ENCODE measurements at regions not wholly inside any gene's neighbourhood (a gene's known extent, or its start where the extent isn't known, plus 50 kb on each side); places are given as distances from the start of the nearest gene placed in this dataset.

- Histone ChIP-seq H4K20me1 (replicated peaks; ENCODE audit: control insufficient read depth, insufficient read depth, low read length) (no peaks in the 10 kb centered on the region), H3K4me2 (ENCODE audit: insufficient read depth, low read length) (no peak overlapping the region), H3K27me3 (ENCODE audit: control insufficient read depth in 2 of 2, insufficient read depth in 2 of 2, low read length in 2 of 2) (no peaks in the 10 kb centered on the region), H2AFZ (ENCODE audit: low read depth, low read length) (no peak overlapping the region), H3K36me3 (ENCODE audit: control insufficient read depth, insufficient read depth, low read length) (no peaks in the 10 kb centered on the region), H3K9me3 (replicated peaks; ENCODE audit: control insufficient read depth, insufficient read depth, low read depth, low read length) (no peaks in the 10 kb centered on the region), H3K27ac (ENCODE audit: extremely low read depth, low read depth, low read length) (no peak overlapping the region), H3K9ac (ENCODE audit: insufficient read depth in 1 of 2, low read depth in 2 of 2, low read length in 2 of 2) (no peak overlapping the region), H3K79me2 (ENCODE audit: control insufficient read depth, insufficient read depth, low read length) (no peaks in the 10 kb centered on the region), H3K4me3 (no peak overlapping the region), H3K9me1 (ENCODE audit: control insufficient read depth, insufficient read depth, low read length) (no peaks in the 10 kb centered on the region), H3K4me1 (replicated peaks in 1 of 2; ENCODE audit: control insufficient read depth in 2 of 2, insufficient read depth in 2 of 2, low read length in 2 of 2) (no peaks in the 10 kb centered on the region)
- CTCF ChIA-PET (ENCODE audit: low intra/inter-chr PET ratio) = no interaction called here
- DNase-seq (ENCODE audit: extremely low read depth in 1 of 4, low spot score in 3 of 4) = no peak
- no peak for TF ChIP-seq DPF2 (IDR thresholded peaks at IDR 0.05)
- no peak for TF ChIP-seq CLOCK (CRISPR knock-in tag; IDR thresholded peaks at IDR 0.05; ENCODE audit: borderline replicate concordance)
- in situ Hi-C loops (cut with MboI) (no loop called here), intact Hi-C loops (cut with micrococcal nuclease) (no loop called here)
- POLR2A ChIA-PET = no interaction called here
- FAIRE-seq = no peak
- 97% methylated on average over 2 of the region's 2 CpGs for WGBS (ENCODE audit: insufficient coverage, low coverage, missing lambda C conversion rate)
- no peak for ATAC-seq
- BruUV-seq (replicated peaks) = no TSS peak
Measured at GRCh38 chr14:71348394-71348793, 441.1 kb downstream of the PCNX1 start.

- H3K9me3 ChIP-seq (replicated peaks; ENCODE audit: control insufficient read depth, insufficient read depth, low read depth, low read length) = no peaks in the 10 kb centered on the region
- no peak for DNase-seq (ENCODE audit: extremely low read depth in 1 of 4, low spot score in 3 of 4)
- H3K27ac ChIP-seq (ENCODE audit: extremely low read depth, low read depth, low read length) = no peak overlapping the region
- no peaks in the 10 kb centered on the region for H3K79me2 ChIP-seq (ENCODE audit: control insufficient read depth, insufficient read depth, low read length)
- in situ Hi-C loops (cut with MboI) (no loop called here), intact Hi-C loops (cut with micrococcal nuclease) (no loop called here)
- no peaks in the 10 kb centered on the region for H3K9me1 ChIP-seq (ENCODE audit: control insufficient read depth, insufficient read depth, low read length)
- no peaks in the 10 kb centered on the region for H3K4me1 ChIP-seq (replicated peaks in 1 of 2; ENCODE audit: control insufficient read depth in 2 of 2, insufficient read depth in 2 of 2, low read length in 2 of 2)
- H4K20me1 ChIP-seq (replicated peaks; ENCODE audit: control insufficient read depth, insufficient read depth, low read length) = no peaks in the 10 kb centered on the region
- CTCF ChIA-PET (ENCODE audit: low intra/inter-chr PET ratio) = no interaction called here
- no peak for FAIRE-seq
- 76% methylated on average over 4 of the region's 4 CpGs for WGBS (ENCODE audit: insufficient coverage, low coverage, missing lambda C conversion rate)
- no peaks in the 10 kb centered on the region for H3K36me3 ChIP-seq (ENCODE audit: control insufficient read depth, insufficient read depth, low read length)
- no TSS peak for BruUV-seq (replicated peaks)
- H3K9ac ChIP-seq (ENCODE audit: insufficient read depth in 1 of 2, low read depth in 2 of 2, low read length in 2 of 2) = no peak overlapping the region
- no peak overlapping the region for H3K4me2 ChIP-seq (ENCODE audit: insufficient read depth, low read length)
- no peak overlapping the region for H2AFZ ChIP-seq (ENCODE audit: low read depth, low read length)
- POLR2A ChIA-PET = no interaction called here
- H3K4me3 ChIP-seq = no peak overlapping the region
- ATAC-seq = no peak
- H3K27me3 ChIP-seq (ENCODE audit: control insufficient read depth in 2 of 2, insufficient read depth in 2 of 2, low read length in 2 of 2) = no peaks in the 10 kb centered on the region
- TF ChIP-seq, protein P1, sequence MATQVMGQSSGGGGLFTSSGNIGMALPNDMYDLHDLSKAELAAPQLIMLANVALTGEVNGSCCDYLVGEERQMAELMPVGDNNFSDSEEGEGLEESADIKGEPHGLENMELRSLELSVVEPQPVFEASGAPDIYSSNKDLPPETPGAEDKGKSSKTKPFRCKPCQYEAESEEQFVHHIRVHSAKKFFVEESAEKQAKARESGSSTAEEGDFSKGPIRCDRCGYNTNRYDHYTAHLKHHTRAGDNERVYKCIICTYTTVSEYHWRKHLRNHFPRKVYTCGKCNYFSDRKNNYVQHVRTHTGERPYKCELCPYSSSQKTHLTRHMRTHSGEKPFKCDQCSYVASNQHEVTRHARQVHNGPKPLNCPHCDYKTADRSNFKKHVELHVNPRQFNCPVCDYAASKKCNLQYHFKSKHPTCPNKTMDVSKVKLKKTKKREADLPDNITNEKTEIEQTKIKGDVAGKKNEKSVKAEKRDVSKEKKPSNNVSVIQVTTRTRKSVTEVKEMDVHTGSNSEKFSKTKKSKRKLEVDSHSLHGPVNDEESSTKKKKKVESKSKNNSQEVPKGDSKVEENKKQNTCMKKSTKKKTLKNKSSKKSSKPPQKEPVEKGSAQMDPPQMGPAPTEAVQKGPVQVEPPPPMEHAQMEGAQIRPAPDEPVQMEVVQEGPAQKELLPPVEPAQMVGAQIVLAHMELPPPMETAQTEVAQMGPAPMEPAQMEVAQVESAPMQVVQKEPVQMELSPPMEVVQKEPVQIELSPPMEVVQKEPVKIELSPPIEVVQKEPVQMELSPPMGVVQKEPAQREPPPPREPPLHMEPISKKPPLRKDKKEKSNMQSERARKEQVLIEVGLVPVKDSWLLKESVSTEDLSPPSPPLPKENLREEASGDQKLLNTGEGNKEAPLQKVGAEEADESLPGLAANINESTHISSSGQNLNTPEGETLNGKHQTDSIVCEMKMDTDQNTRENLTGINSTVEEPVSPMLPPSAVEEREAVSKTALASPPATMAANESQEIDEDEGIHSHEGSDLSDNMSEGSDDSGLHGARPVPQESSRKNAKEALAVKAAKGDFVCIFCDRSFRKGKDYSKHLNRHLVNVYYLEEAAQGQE (IDR thresholded peaks at IDR 0.05; ENCODE audit: borderline replicate concordance) = no peak
- TF ChIP-seq, protein P1 (CRISPR knock-in tag; IDR thresholded peaks at IDR 0.05; ENCODE audit: low read depth) = no peak
- TF ChIP-seq STAT5A (IDR thresholded peaks at IDR 0.05; ENCODE audit: borderline replicate concordance, low read length) (no peak), PRMT5 (CRISPR knock-in tag; IDR thresholded peaks at IDR 0.05) (no peak), SP2 (IDR thresholded peaks at IDR 0.05; ENCODE audit: extremely low read depth, low read depth, low read length, poor library complexity, severe bottlenecking) (no peak)
Measured at GRCh38 chr14:71348817-71349216, 441.6 kb downstream of the PCNX1 start.

All from K562 (cell line).